HEK293 (cell line): ENCODE measurements at regions not wholly inside any gene's neighbourhood (a gene's known extent, or its start where the extent isn't known, plus 50 kb on each side); places are given as distances from the start of the nearest gene placed in this dataset.

Experiments used
- CTCF ChIA-PET: fragments of 350-600 bp; formaldehyde crosslinking; extraction: SDS; loops from one replicate; lab custom pipeline; 2021; ENCODE audit warnings: antibody characterized with exemption; lab: Yijun Ruan, JAX
- POLR2A ChIA-PET: fragments of 300-600 bp; formaldehyde crosslinking; extraction: SDS; loops from one replicate; lab custom pipeline; 2020; ENCODE audit warnings: antibody characterized with exemption, inconsistent platforms; lab: Yijun Ruan, JAX
- H3K27ac ChIP-seq: fragments of 200-500 bp; sonication (Bioruptor generic); 2 replicates; pipeline ENCODE4 v1.5.1; 2014; ENCODE audit warnings: low read depth, low read length, control low read depth, inconsistent platforms; ENCODE audit errors: extremely low read depth
- H3K36me3 ChIP-seq, 2 experiments: fragments of 200-500 bp in 1 of 2; sonication (Bioruptor generic) in 1 of 2; 1 replicate in 1 of 2; 2 replicates in 1 of 2; pipeline ENCODE4 v1.5.1; 2014 to 2017; ENCODE audit warnings: inconsistent platforms in 2 of 2, low read length in 2 of 2; ENCODE audit not compliant: control insufficient read depth in 2 of 2, insufficient read depth in 1 of 2
- H3K4me1 ChIP-seq: fragments of 200-500 bp; sonication (Bioruptor generic); 2 replicates; pipeline ENCODE4 v1.5.1; 2014; ENCODE audit warnings: mild to moderate bottlenecking, low read length, inconsistent platforms; ENCODE audit not compliant: control insufficient read depth, insufficient read depth
- H3K4me3 ChIP-seq: 2 replicates; pipeline ENCODE4 v1.5.1; 2011; ENCODE audit warnings: low read depth, mild to moderate bottlenecking, control low read depth, low read length, moderate library complexity
- H3K9me3 ChIP-seq: fragments of 200-500 bp; sonication (Bioruptor generic); 2 replicates; pipeline ENCODE4 v1.5.1; 2014; ENCODE audit warnings: low read depth, low read length, inconsistent platforms; ENCODE audit not compliant: control insufficient read depth, insufficient read depth
- AEBP2 ChIP-seq: fragments of 450-650 bp; formaldehyde crosslinking; IDR thresholded peaks from 2 replicates; pipeline ENCODE4 v1.5.1; 2016; ENCODE audit warnings: missing biosample characterization, missing genetic modification characterization, borderline replicate concordance
- GLIS2 ChIP-seq: fragments of 450-650 bp; formaldehyde crosslinking; IDR thresholded peaks from 2 replicates; pipeline ENCODE4 v1.5.1; 2016; ENCODE audit warnings: missing biosample characterization, missing genetic modification characterization
- HOXA7 ChIP-seq: sonication (generic); formaldehyde crosslinking; IDR thresholded peaks from 2 replicates; pipeline ENCODE4 v1.8.1; 2022; ENCODE audit warnings: missing genetic modification reagents, borderline replicate concordance
- KLF1 ChIP-seq: fragments of 450-650 bp; formaldehyde crosslinking; IDR thresholded peaks from 2 replicates; pipeline ENCODE4 v1.5.1; 2016; ENCODE audit warnings: missing biosample characterization, missing genetic modification characterization
- KLF8 ChIP-seq: fragments of 450-650 bp; formaldehyde crosslinking; IDR thresholded peaks from 2 replicates; pipeline ENCODE4 v1.5.1; 2016; ENCODE audit warnings: missing biosample characterization, missing genetic modification characterization
- SP7 ChIP-seq: fragments of 450-650 bp; formaldehyde crosslinking; IDR thresholded peaks from 2 replicates; pipeline ENCODE4 v1.5.1; 2016; ENCODE audit warnings: missing biosample characterization, missing genetic modification characterization
- ZBTB10 ChIP-seq: fragments of 450-650 bp; formaldehyde crosslinking; IDR thresholded peaks from 2 replicates; pipeline ENCODE4 v1.5.1; 2016; ENCODE audit warnings: missing biosample characterization, missing genetic modification characterization
- ZBTB6 ChIP-seq: fragments of 450-650 bp; formaldehyde crosslinking; IDR thresholded peaks from 2 replicates; pipeline ENCODE4 v1.5.1; 2017; ENCODE audit warnings: missing biosample characterization, missing genetic modification characterization
- ZNF121 ChIP-seq: fragments of 450-650 bp; formaldehyde crosslinking; IDR thresholded peaks from 2 replicates; pipeline ENCODE4 v1.5.1; 2016; ENCODE audit warnings: missing biosample characterization, missing genetic modification characterization
- ZNF146 ChIP-seq: fragments of 450-650 bp; formaldehyde crosslinking; IDR thresholded peaks from 2 replicates; pipeline ENCODE4 v1.5.1; 2016; ENCODE audit warnings: missing biosample characterization, missing genetic modification characterization
- ZNF148 ChIP-seq: fragments of 450-650 bp; formaldehyde crosslinking; IDR thresholded peaks from 2 replicates; pipeline ENCODE4 v1.5.0; 2017; ENCODE audit warnings: missing biosample characterization, missing genetic modification characterization, borderline replicate concordance
- ZNF37A ChIP-seq: fragments of 450-650 bp; IDR thresholded peaks from 2 replicates; pipeline ENCODE4 v1.5.1; 2018; ENCODE audit warnings: missing biosample characterization, missing genetic modification characterization
- ZNF404 ChIP-seq: fragments of 450-650 bp; formaldehyde crosslinking; IDR thresholded peaks from 2 replicates; pipeline ENCODE4 v1.5.1; 2017; ENCODE audit warnings: missing biosample characterization, missing genetic modification characterization
- ZNF514 ChIP-seq: fragments of 450-650 bp; formaldehyde crosslinking; IDR thresholded peaks from 2 replicates; pipeline ENCODE4 v1.5.1; 2016; ENCODE audit warnings: missing biosample characterization, missing genetic modification characterization
- ZNF561 ChIP-seq: fragments of 450-650 bp; IDR thresholded peaks from 2 replicates; pipeline ENCODE4 v1.5.1; 2018; ENCODE audit warnings: missing biosample characterization, missing genetic modification characterization, borderline replicate concordance
- ZNF658 ChIP-seq: fragments of 450-650 bp; formaldehyde crosslinking; IDR thresholded peaks from 2 replicates; pipeline ENCODE4; 2016; ENCODE audit warnings: missing biosample characterization, missing genetic modification characterization
- ZNF704 ChIP-seq: fragments of 450-650 bp; formaldehyde crosslinking; IDR thresholded peaks from 2 replicates; pipeline ENCODE4 v1.5.1; 2016; ENCODE audit warnings: missing biosample characterization, missing genetic modification characterization
- ZNF830 ChIP-seq: fragments of 450-650 bp; IDR thresholded peaks from 2 replicates; pipeline ENCODE4 v1.5.0; 2018; ENCODE audit warnings: missing biosample characterization, missing genetic modification characterization, low read depth, mild to moderate bottlenecking, moderate library complexity
- TF ChIP-seq, protein P1 (sequence below): fragments of 450-650 bp; formaldehyde crosslinking; IDR thresholded peaks from 2 replicates; pipeline ENCODE4 v1.5.1; 2016; ENCODE audit warnings: missing biosample characterization, missing genetic modification characterization, borderline replicate concordance

- no peak for TF ChIP-seq SP7 (tag by site-specific recombination)
- TF ChIP-seq HOXA7, result no peak
- TF ChIP-seq KLF8 (tag by site-specific recombination), result no peak
- no peak for TF ChIP-seq ZBTB10
- no peak for TF ChIP-seq ZNF704 (tag by site-specific recombination)
- TF ChIP-seq GLIS2 (tag by site-specific recombination), result no peak
- no peak for TF ChIP-seq ZNF561
- no peak for TF ChIP-seq ZNF121 (tag by site-specific recombination)
- no peak for TF ChIP-seq AEBP2 (tag by site-specific recombination)
Measured at GRCh38 chr20:46830886-46831632, 63.6 kb upstream of the EYA2 start (continued).

- TF ChIP-seq HOXA7, result no peak
- TF ChIP-seq ZNF830 (tag by site-specific recombination), result no peak
- TF ChIP-seq ZNF37A (tag by site-specific recombination), result no peak
- no peak for TF ChIP-seq KLF1 (tag by site-specific recombination)
- TF ChIP-seq ZNF658 (tag by site-specific recombination), result no peak
- no peak for TF ChIP-seq ZNF514 (tag by site-specific recombination)
- TF ChIP-seq, protein P1, sequence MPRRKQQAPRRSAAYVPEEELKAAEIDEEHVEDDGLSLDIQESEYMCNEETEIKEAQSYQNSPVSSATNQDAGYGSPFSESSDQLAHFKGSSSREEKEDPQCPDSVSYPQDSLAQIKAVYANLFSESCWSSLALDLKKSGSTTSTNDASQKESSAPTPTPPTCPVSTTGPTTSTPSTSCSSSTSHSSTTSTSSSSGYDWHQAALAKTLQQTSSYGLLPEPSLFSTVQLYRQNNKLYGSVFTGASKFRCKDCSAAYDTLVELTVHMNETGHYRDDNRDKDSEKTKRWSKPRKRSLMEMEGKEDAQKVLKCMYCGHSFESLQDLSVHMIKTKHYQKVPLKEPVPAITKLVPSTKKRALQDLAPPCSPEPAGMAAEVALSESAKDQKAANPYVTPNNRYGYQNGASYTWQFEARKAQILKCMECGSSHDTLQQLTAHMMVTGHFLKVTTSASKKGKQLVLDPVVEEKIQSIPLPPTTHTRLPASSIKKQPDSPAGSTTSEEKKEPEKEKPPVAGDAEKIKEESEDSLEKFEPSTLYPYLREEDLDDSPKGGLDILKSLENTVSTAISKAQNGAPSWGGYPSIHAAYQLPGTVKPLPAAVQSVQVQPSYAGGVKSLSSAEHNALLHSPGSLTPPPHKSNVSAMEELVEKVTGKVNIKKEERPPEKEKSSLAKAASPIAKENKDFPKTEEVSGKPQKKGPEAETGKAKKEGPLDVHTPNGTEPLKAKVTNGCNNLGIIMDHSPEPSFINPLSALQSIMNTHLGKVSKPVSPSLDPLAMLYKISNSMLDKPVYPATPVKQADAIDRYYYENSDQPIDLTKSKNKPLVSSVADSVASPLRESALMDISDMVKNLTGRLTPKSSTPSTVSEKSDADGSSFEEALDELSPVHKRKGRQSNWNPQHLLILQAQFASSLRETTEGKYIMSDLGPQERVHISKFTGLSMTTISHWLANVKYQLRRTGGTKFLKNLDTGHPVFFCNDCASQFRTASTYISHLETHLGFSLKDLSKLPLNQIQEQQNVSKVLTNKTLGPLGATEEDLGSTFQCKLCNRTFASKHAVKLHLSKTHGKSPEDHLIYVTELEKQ (tag by site-specific recombination), result no peak
- TF ChIP-seq ZNF404 (tag by site-specific recombination), result no peak
- no peak for TF ChIP-seq ZNF148 (tag by site-specific recombination)
- no peak for TF ChIP-seq ZBTB6 (tag by site-specific recombination)
- TF ChIP-seq ZNF146, result no peak
- Histone ChIP-seq H3K9me3 (no peaks in the 10 kb centered on the region), H3K36me3 (no peaks in the 10 kb centered on the region), H3K27ac (no peak overlapping the region), H3K4me1 (no peaks in the 10 kb centered on the region), H3K4me3 (no peak overlapping the region)
- ChIA-PET POLR2A (no interaction called here), CTCF (no interaction called here)
Measured at GRCh38 chr20:46831633-46832011, 63.0 kb upstream of the EYA2 start.
